IMR-90 (cell line): ENCODE measurements at regions not wholly inside any gene's neighbourhood (a gene's known extent, or its start where the extent isn't known, plus 50 kb on each side); places are given as distances from the start of the nearest gene placed in this dataset.

Experiments
- ATAC-seq: fragments of 200-7000 bp; cut with Tn5 transposase; 2 replicates; pipeline ENCODE4 v1.9.1; 2020; ENCODE audit warnings: low read depth, mild to moderate bottlenecking, moderate library complexity
- BruUV-seq: library from RNA; stranded (reverse); fragments of 400-500 nt; replicated peaks from 2 replicates; lab custom pipeline; 2021; lab: Mats Ljungman, UMichigan
- CTCF ChIA-PET: fragments of 300-600 bp; formaldehyde crosslinking; extraction: SDS; loops from one replicate; lab custom pipeline; 2021; ENCODE audit warnings: antibody characterized with exemption; lab: Yijun Ruan, JAX
- POLR2A ChIA-PET: fragments of 300-600 bp; sonication (Branson Sonifier 250); formaldehyde crosslinking; loops from one replicate; lab custom pipeline; 2022; ENCODE audit warnings: antibody characterized with exemption; ENCODE audit not compliant: unreplicated experiment; lab: Charles Lee
- DNase-seq: peaks from one replicate; pipeline ENCODE4 v3.0.0; 2013
- H2AFZ ChIP-seq: replicated peaks from 2 replicates; pipeline ENCODE3; 2013; ENCODE audit warnings: low read length, mild to moderate bottlenecking; ENCODE audit not compliant: poor library complexity
- H2AK5ac ChIP-seq: 2 replicates; pipeline ENCODE4 v1.6.1; 2013; ENCODE audit warnings: low read depth, low read length, inconsistent platforms
- H2AK9ac ChIP-seq: replicated peaks from 2 replicates; pipeline ENCODE3; 2013; ENCODE audit warnings: mild to moderate bottlenecking, low read depth, low read length, moderate library complexity; ENCODE audit not compliant: poor library complexity
- H2BK120ac ChIP-seq: 2 replicates; pipeline ENCODE4 v1.6.1; 2013; ENCODE audit warnings: low read depth, low read length, inconsistent platforms
- H2BK15ac ChIP-seq: 3 replicates; pipeline ENCODE4 v1.6.1; 2013; ENCODE audit warnings: low read depth, low read length, inconsistent platforms
- H2BK20ac ChIP-seq: 2 replicates; pipeline ENCODE4 v1.6.1; 2013; ENCODE audit warnings: low read depth, mild to moderate bottlenecking, inconsistent platforms, low read length, moderate library complexity
- H2BK5ac ChIP-seq: 2 replicates; pipeline ENCODE4 v1.6.1; 2013; ENCODE audit warnings: mild to moderate bottlenecking, low read depth, low read length, inconsistent platforms; ENCODE audit not compliant: poor library complexity, severe bottlenecking
- H3K14ac ChIP-seq: replicated peaks from 2 replicates; pipeline ENCODE4 v1.6.1; 2013; ENCODE audit warnings: low read depth, low read length, inconsistent platforms
- H3K18ac ChIP-seq: 2 replicates; pipeline ENCODE4 v1.6.1; 2013; ENCODE audit warnings: low read depth, low read length, control low read depth
- H3K23ac ChIP-seq: 2 replicates; pipeline ENCODE4 v1.6.1; 2013; ENCODE audit warnings: low read depth, low read length, inconsistent platforms
- H3K27ac ChIP-seq: 2 replicates; pipeline ENCODE4 v1.5.1; 2013; ENCODE audit warnings: mild to moderate bottlenecking, control low read depth, low read length; ENCODE audit not compliant: insufficient read depth
- H3K27me3 ChIP-seq: 2 replicates; pipeline ENCODE4 v1.6.1; 2013; ENCODE audit warnings: low read length; ENCODE audit not compliant: control insufficient read depth, insufficient read depth
- H3K36me3 ChIP-seq: 2 replicates; pipeline ENCODE4 v1.6.1; 2013; ENCODE audit warnings: low read length, mixed read lengths; ENCODE audit not compliant: control insufficient read depth, insufficient read depth
- H3K4ac ChIP-seq: 2 replicates; pipeline ENCODE4 v1.6.1; 2013; ENCODE audit warnings: low read depth, low read length, inconsistent platforms
- H3K4me1 ChIP-seq: 2 replicates; pipeline ENCODE4 v1.6.1; 2013; ENCODE audit warnings: low read length, mixed read lengths; ENCODE audit not compliant: control insufficient read depth, insufficient read depth
- H3K4me2 ChIP-seq: 2 replicates; pipeline ENCODE4 v1.6.1; 2013; ENCODE audit warnings: low read depth, mild to moderate bottlenecking, control low read depth, low read length, moderate library complexity
- H3K4me3 ChIP-seq: 2 replicates; pipeline ENCODE4 v1.5.1; 2013; ENCODE audit warnings: low read depth, mild to moderate bottlenecking, control low read depth, low read length, moderate library complexity; ENCODE audit not compliant: insufficient read depth
- H3K56ac ChIP-seq: 2 replicates; pipeline ENCODE4 v1.6.1; 2013; ENCODE audit warnings: low read length, inconsistent platforms; ENCODE audit not compliant: insufficient read depth; ENCODE audit errors: extremely low read depth
- H3K79me1 ChIP-seq, 2 experiments: 2 replicates each; pipeline ENCODE4 v1.6.1; 2013; ENCODE audit warnings: low read length in 2 of 2, inconsistent platforms in 1 of 2, low read depth in 1 of 2
- H3K9ac ChIP-seq: 2 replicates; pipeline ENCODE4 v1.6.1; 2013; ENCODE audit warnings: low read depth, low read length, control low read depth
- H3K9me1 ChIP-seq: 2 replicates; pipeline ENCODE4 v1.6.1; 2013; ENCODE audit warnings: low read length, inconsistent platforms; ENCODE audit not compliant: insufficient read depth
- H3K9me3 ChIP-seq: 2 replicates; pipeline ENCODE4 v1.6.1; 2013; ENCODE audit warnings: low read length; ENCODE audit not compliant: control insufficient read depth, insufficient read depth
- H4K20me1 ChIP-seq: 2 replicates; pipeline ENCODE4 v1.6.1; 2013; ENCODE audit warnings: low read length, inconsistent platforms; ENCODE audit not compliant: insufficient read depth
- H4K5ac ChIP-seq: 2 replicates; pipeline ENCODE4 v1.6.1; 2013; ENCODE audit warnings: mild to moderate bottlenecking, low read depth, low read length, control low read depth
- H4K8ac ChIP-seq, 2 experiments: 2 replicates each; pipeline ENCODE4 v1.6.1; 2013; ENCODE audit warnings: low read depth in 2 of 2, low read length in 2 of 2, control low read depth in 1 of 2, inconsistent platforms in 1 of 2
- H4K91ac ChIP-seq: 2 replicates; pipeline ENCODE4 v1.6.1; 2013; ENCODE audit warnings: low read depth, low read length, inconsistent platforms; ENCODE audit not compliant: insufficient read depth
- CEBPB ChIP-seq: IDR thresholded peaks from 2 replicates; pipeline ENCODE4 v1.6.1; 2012; ENCODE audit warnings: low read depth, low read length, improper control_type of control experiment
- FOS ChIP-seq: fragments of 150-350 bp; IDR thresholded peaks from 2 replicates; pipeline ENCODE4 v1.6.1; 2016; ENCODE audit warnings: low read depth, low read length
- MAZ ChIP-seq: IDR thresholded peaks from 2 replicates; pipeline ENCODE4 v1.6.1; 2012; ENCODE audit warnings: low read depth, mild to moderate bottlenecking, low read length, improper control_type of control experiment, moderate library complexity, borderline replicate concordance
- RCOR1 ChIP-seq: IDR thresholded peaks from 2 replicates; pipeline ENCODE4 v1.6.1; 2012; ENCODE audit warnings: mild to moderate bottlenecking, low read length, improper control_type of control experiment; ENCODE audit not compliant: insufficient replicate concordance
- SMC3 ChIP-seq: fragments of 150-350 bp; IDR thresholded peaks from 2 replicates; pipeline ENCODE4 v1.6.1; 2016; ENCODE audit warnings: low read depth, mild to moderate bottlenecking, antibody characterized with exemption, low read length, moderate library complexity
- WGBS, 2 experiments: methylation state at CpG; one replicate each; pipeline versions ENCODE4 v1.1.5 to v1.1.7; 2013; ENCODE audit warnings: missing lambda C conversion rate in 2 of 2; ENCODE audit not compliant: insufficient read length in 1 of 2; ENCODE audit errors: extremely low coverage in 2 of 2; 5-methylcytosine and 5-hydroxymethylcytosine counted together
- dilution Hi-C: fragments of 300-500 bp; cut with HindIII; formaldehyde crosslinking; loops from one replicate; pipeline ENCODE4 v1.14.3; 2018; ENCODE audit warnings: low sequenced_read_pairs; ENCODE audit not compliant: unreplicated experiment
- in situ Hi-C: fragments of 300-500 bp; cut with MboI; formaldehyde crosslinking; loops from 3 replicates; pipeline ENCODE4 v1.14.3; 2019; ENCODE audit warnings: low sequenced_read_pairs, inconsistent platforms, mixed read lengths
- intact Hi-C: fragments of 100-400 bp; cut with micrococcal nuclease; formaldehyde crosslinking; loops from 2 replicates; pipeline ENCODE4 v1.10.0; 2022
- TF ChIP-seq, protein P1 (sequence below): fragments of 150-350 bp; IDR thresholded peaks from 2 replicates; pipeline ENCODE4 v1.6.1; 2016; ENCODE audit warnings: low read depth, mild to moderate bottlenecking, low read length, moderate library complexity, borderline replicate concordance

DNA sequence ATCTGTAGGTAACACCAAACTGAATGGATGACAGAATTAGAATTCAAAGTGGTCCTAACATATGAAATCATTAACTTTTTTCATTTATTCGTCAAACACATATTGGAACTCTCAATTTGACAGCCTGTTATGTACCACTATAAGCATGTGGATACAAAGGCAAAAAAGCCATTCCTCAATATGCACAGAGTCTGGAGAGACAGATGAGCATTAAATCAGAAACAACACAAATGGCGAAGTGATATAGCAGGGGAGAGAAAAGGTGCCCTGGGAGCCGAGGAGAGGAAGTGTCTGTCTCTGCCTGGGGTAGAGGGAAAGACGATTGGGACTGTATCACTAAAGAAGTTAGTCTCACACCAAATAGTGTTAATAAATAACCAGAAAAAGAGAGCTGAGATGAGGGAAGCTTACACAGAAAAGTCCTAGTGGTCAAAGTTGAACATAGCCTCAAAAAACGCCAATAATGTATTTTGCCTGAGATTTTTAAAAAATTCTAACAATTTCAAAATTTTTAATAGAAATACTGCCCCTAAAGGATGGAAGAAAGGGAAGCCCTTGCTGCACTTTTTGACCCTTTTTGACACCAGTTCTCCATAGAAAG, 417.5 kb downstream of the TUSC7 start:
- Histone ChIP-seq H3K36me3 (no peaks in the 10 kb centered on the region), H3K23ac (no peak overlapping the region), H3K4me1 (peaks cover 5% of the 10 kb centered on the region; the same call in 1 of the 2 replicates), H4K20me1 (no peaks in the 10 kb centered on the region), H4K8ac (no peak overlapping the region), H3K27ac (no peak overlapping the region), H3K56ac (no peak overlapping the region), H2AK9ac (no peak overlapping the region), H2BK120ac (no peak overlapping the region), H3K9me1 (no peaks in the 10 kb centered on the region), H3K4ac (no peak overlapping the region), H2BK5ac (no peak overlapping the region), H3K9ac (no peak overlapping the region), H3K14ac (no peak overlapping the region), H4K91ac (no peak overlapping the region), H2AFZ (no peak overlapping the region), H4K5ac (no peak overlapping the region), H3K4me3 (no peak overlapping the region), H3K4me2 (no peak overlapping the region), H2AK5ac (no peak overlapping the region), H3K18ac (no peak overlapping the region), H2BK15ac (no peak overlapping the region), H2BK20ac (no peak overlapping the region), H3K79me1 (no peaks in the 10 kb centered on the region), H3K9me3 (no peaks in the 10 kb centered on the region), H3K27me3 (no peaks in the 10 kb centered on the region)
- ATAC-seq = no peak
- intact Hi-C loops = no loop called here
- dilution Hi-C loops = no loop called here
- in situ Hi-C loops = no loop called here
- ChIA-PET POLR2A (no interaction called here), CTCF (interaction anchor here (1.1 kb wide), 1 partner anchor 16 kb away, joined by 3 read pairs; no protein-coding TSS in a partner anchor)
- no peak for DNase-seq
- no peak for TF ChIP-seq RCOR1
- no peak for TF ChIP-seq FOS
- TF ChIP-seq CEBPB = no peak
- TF ChIP-seq, protein P1, sequence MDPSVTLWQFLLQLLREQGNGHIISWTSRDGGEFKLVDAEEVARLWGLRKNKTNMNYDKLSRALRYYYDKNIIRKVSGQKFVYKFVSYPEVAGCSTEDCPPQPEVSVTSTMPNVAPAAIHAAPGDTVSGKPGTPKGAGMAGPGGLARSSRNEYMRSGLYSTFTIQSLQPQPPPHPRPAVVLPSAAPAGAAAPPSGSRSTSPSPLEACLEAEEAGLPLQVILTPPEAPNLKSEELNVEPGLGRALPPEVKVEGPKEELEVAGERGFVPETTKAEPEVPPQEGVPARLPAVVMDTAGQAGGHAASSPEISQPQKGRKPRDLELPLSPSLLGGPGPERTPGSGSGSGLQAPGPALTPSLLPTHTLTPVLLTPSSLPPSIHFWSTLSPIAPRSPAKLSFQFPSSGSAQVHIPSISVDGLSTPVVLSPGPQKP = no peak
- TF ChIP-seq MAZ = no peak
- TF ChIP-seq SMC3 = no peak
- WGBS, 2 experiments = no CpG with 5 or more reads among the region's 5 CpGs
- BruUV-seq = no TSS peak
